Natural killer cell treated with Interleukin-12 subunit alpha and Interleukin-12 subunit beta and Interleukin-15 and Interleukin-18, amount 100 ng/mL, for 72 hours (primary cell): ENCODE measurements at regions not wholly inside any gene's neighbourhood (a gene's known extent, or its start where the extent isn't known, plus 50 kb on each side); places are given as distances from the start of the nearest gene placed in this dataset.
"Not testable (repeated sequence)": the region's sequence is repeated elsewhere in the genome, so short reads cannot be mapped to it uniquely, and the experiment has no call there.

ENCODE experiments used
- ATAC-seq, 2 donors: fragments of 150-1000 bp; cut with Tn5 transposase in 1 of 2; sonication (Bioruptor Pico), chemical (Tn5 transposase) in 1 of 2; 2 replicates each; pipeline ENCODE4 v1.10.0; 2021
- DNase-seq: peaks from one replicate; pipeline ENCODE4 v3.0.0; 2022; ENCODE audit warnings: low spot score
- H3K27ac Mint-ChIP-seq, 2 donors: 1 replicate in 1 of 2; 2 replicates in 1 of 2; pipeline ENCODE4 v1.8.0; 2022; ENCODE audit warnings: mixed read lengths in 2 of 2, mild to moderate bottlenecking in 1 of 2, moderate library complexity in 1 of 2
- H3K27me3 Mint-ChIP-seq, 2 donors: 1 replicate in 1 of 2; 2 replicates in 1 of 2; pipeline ENCODE4 v1.8.0; 2022; ENCODE audit warnings: mixed read lengths in 2 of 2
- H3K36me3 Mint-ChIP-seq: one replicate; pipeline ENCODE4 v1.8.0; 2022; ENCODE audit warnings: mixed read lengths
- H3K4me1 Mint-ChIP-seq, 2 donors: 1 replicate in 1 of 2; 2 replicates in 1 of 2; pipeline ENCODE4 v1.8.0; 2022; ENCODE audit warnings: low read depth in 2 of 2, mixed read lengths in 2 of 2, mild to moderate bottlenecking in 1 of 2
- H3K4me3 Mint-ChIP-seq: one replicate; pipeline ENCODE4 v1.8.0; 2022; ENCODE audit warnings: mixed read lengths
- H3K9me3 Mint-ChIP-seq: 2 replicates; pipeline ENCODE4 v1.8.0; 2022; ENCODE audit warnings: mixed read lengths

GRCh38 chr19:23481043-23481442, 85.8 kb upstream of the ZNF91 start:
- no peak overlapping the region for H3K27ac Mint-ChIP-seq
- no peak for ATAC-seq
- peaks cover 27% of the 10 kb centered on the region for H3K9me3 Mint-ChIP-seq
- H3K4me1 Mint-ChIP-seq, result no peaks in the 10 kb centered on the region
- no peak for DNase-seq
- peaks cover 22% of the 10 kb centered on the region for H3K36me3 Mint-ChIP-seq
- no peak overlapping the region for H3K4me3 Mint-ChIP-seq
- H3K27me3 Mint-ChIP-seq, result no peaks in the 10 kb centered on the region

- Mint-ChIP-seq H3K36me3 (peaks cover 21% of the 10 kb centered on the region), H3K27ac (no peak overlapping the region), H3K9me3 (peaks cover 23% of the 10 kb centered on the region), H3K4me3 (no peak overlapping the region), H3K4me1 (no peaks in the 10 kb centered on the region), H3K27me3 (peaks cover 2 to 7% of the 10 kb centered on the region in 2 donors)
- no peak for DNase-seq
- no peak for ATAC-seq
Observed at GRCh38 chr19:23475477-23475876, 80.2 kb upstream of the ZNF91 start.

GRCh38 chr19:23474761-23475160, 79.5 kb upstream of the ZNF91 start:
- ATAC-seq, result no peak
- H3K27me3 Mint-ChIP-seq, result peaks cover 2 to 11% of the 10 kb centered on the region in 2 donors
- no peak overlapping the region for H3K27ac Mint-ChIP-seq
- H3K4me3 Mint-ChIP-seq, result no peak overlapping the region
- no peak for DNase-seq
- H3K36me3 Mint-ChIP-seq, result peaks cover 26% of the 10 kb centered on the region
- peaks cover 27% of the 10 kb centered on the region for H3K9me3 Mint-ChIP-seq
- no peaks in the 10 kb centered on the region for H3K4me1 Mint-ChIP-seq

GRCh38 chr19:23474172-23474571, 78.9 kb upstream of the ZNF91 start:
- ATAC-seq, result no peak
- no peak overlapping the region for H3K4me3 Mint-ChIP-seq
- no peak for DNase-seq
- peaks cover 31% of the 10 kb centered on the region for H3K9me3 Mint-ChIP-seq
- peaks cover 2 to 16% of the 10 kb centered on the region in 2 donors for H3K27me3 Mint-ChIP-seq
- H3K4me1 Mint-ChIP-seq, result no peaks in the 10 kb centered on the region
- H3K27ac Mint-ChIP-seq, result no peak overlapping the region
- H3K36me3 Mint-ChIP-seq, result peaks cover 32% of the 10 kb centered on the region

GRCh38 chr19:23470873-23471545, 75.7 kb upstream of the ZNF91 start:
- no peak for ATAC-seq
- H3K36me3 Mint-ChIP-seq, result peaks cover 49% of the 10 kb centered on the region
- H3K4me1 Mint-ChIP-seq, result no peaks in the 10 kb centered on the region
- peaks cover 2 to 27% of the 10 kb centered on the region in 2 donors for H3K27me3 Mint-ChIP-seq
- peaks cover 44% of the 10 kb centered on the region for H3K9me3 Mint-ChIP-seq
- H3K4me3 Mint-ChIP-seq, result no peak overlapping the region
- DNase-seq, result no peak
- H3K27ac Mint-ChIP-seq, result no peak overlapping the region

- H3K4me1 Mint-ChIP-seq, H3K27ac Mint-ChIP-seq, H3K4me3 Mint-ChIP-seq, ATAC-seq, DNase-seq: not testable (repeated sequence)
- Mint-ChIP-seq H3K36me3 (peaks cover 40% of the 10 kb centered on the region), H3K9me3 (peaks cover 53% of the 10 kb centered on the region), H3K27me3 (peaks cover 0 to 12% of the 10 kb centered on the region in 2 donors)
Observed at GRCh38 chr19:23464349-23464748, 69.1 kb upstream of the ZNF91 start.

GRCh38 chr19:23461120-23461519, 65.8 kb upstream of the ZNF91 start:
- H3K36me3 Mint-ChIP-seq, result peaks cover 19% of the 10 kb centered on the region
- ATAC-seq, result no peak
- no peak for DNase-seq
- no peaks in the 10 kb centered on the region for H3K4me1 Mint-ChIP-seq
- H3K4me3 Mint-ChIP-seq, result no peak overlapping the region
- H3K9me3 Mint-ChIP-seq, result peaks cover 40% of the 10 kb centered on the region
- H3K27me3 Mint-ChIP-seq, result no peaks in the 10 kb centered on the region
- H3K27ac Mint-ChIP-seq, result no peak overlapping the region

- H3K27ac Mint-ChIP-seq, result no peak overlapping the region
- ATAC-seq (no peak), DNase-seq (no peak)
- no peaks in the 10 kb centered on the region for H3K4me1 Mint-ChIP-seq
- H3K27me3 Mint-ChIP-seq, result no peaks in the 10 kb centered on the region
- no peak overlapping the region for H3K4me3 Mint-ChIP-seq
- H3K9me3 Mint-ChIP-seq, result peaks cover 36% of the 10 kb centered on the region
- peaks cover 14% of the 10 kb centered on the region for H3K36me3 Mint-ChIP-seq
Observed at GRCh38 chr19:23460656-23461055, 65.4 kb upstream of the ZNF91 start.
